ENCODE measurements at regions not wholly inside any gene's neighbourhood (a gene's known extent, or its start where the extent isn't known, plus 50 kb on each side); places are given as distances from the start of the nearest gene placed in this dataset.

GRCh38 chr11:131218542-131218941 lies 151.9 kb upstream of the NTM start:
- no peaks in the 10 kb centered on the region for H3K9me1 ChIP-seq (ENCODE audit: control insufficient read depth, insufficient read depth, low read length)
- H3K4me2 ChIP-seq (ENCODE audit: insufficient read depth, low read length) = no peak overlapping the region
- no peak overlapping the region for H3K27ac ChIP-seq (ENCODE audit: extremely low read depth, low read depth, low read length)
- no peak for ATAC-seq
- H3K36me3 ChIP-seq (ENCODE audit: control insufficient read depth, insufficient read depth, low read length) = no peaks in the 10 kb centered on the region
- no peaks in the 10 kb centered on the region for H3K4me1 ChIP-seq (replicated peaks in 1 of 2; ENCODE audit: control insufficient read depth in 2 of 2, insufficient read depth in 2 of 2, low read length in 2 of 2)
- no peaks in the 10 kb centered on the region for H4K20me1 ChIP-seq (replicated peaks; ENCODE audit: control insufficient read depth, insufficient read depth, low read length)
- no TSS peak for BruUV-seq (replicated peaks)
- no peak overlapping the region for H3K4me3 ChIP-seq
- H3K27me3 ChIP-seq (ENCODE audit: control insufficient read depth in 2 of 2, insufficient read depth in 2 of 2, low read length in 2 of 2) = no peaks in the 10 kb centered on the region
- no peak for FAIRE-seq
- CTCF ChIA-PET (ENCODE audit: low intra/inter-chr PET ratio) = no interaction called here
- no peaks in the 10 kb centered on the region for H3K79me2 ChIP-seq (ENCODE audit: control insufficient read depth, insufficient read depth, low read length)
- no peaks in the 10 kb centered on the region for H3K9me3 ChIP-seq (replicated peaks; ENCODE audit: control insufficient read depth, insufficient read depth, low read depth, low read length)
- H3K9ac ChIP-seq (ENCODE audit: insufficient read depth in 1 of 2, low read depth in 2 of 2, low read length in 2 of 2) = no peak overlapping the region
- DNase-seq (ENCODE audit: extremely low read depth in 1 of 4, low spot score in 3 of 4) = no peak
- no peak overlapping the region for H2AFZ ChIP-seq (ENCODE audit: low read depth, low read length)
- POLR2A ChIA-PET = interaction anchor here (0.5 kb wide), 1 partner anchor 1470 kb away, joined by 3 read pairs; no protein-coding TSS in a partner anchor
- in situ Hi-C loops (cut with MboI) (no loop called here), intact Hi-C loops (cut with micrococcal nuclease) (no loop called here)
- WGBS (ENCODE audit: insufficient coverage, low coverage, missing lambda C conversion rate) = 0% methylated on average over 1 of the region's 1 CpG
- TF ChIP-seq SRSF9 (IDR thresholded peaks at IDR 0.05; ENCODE audit: borderline replicate concordance, low read depth, low read length) (no peak), PCBP2 (IDR thresholded peaks at IDR 0.05; ENCODE audit: low read depth, low read length, poor library complexity, severe bottlenecking) (no peak), ZNF583 (CRISPR knock-in tag; IDR thresholded peaks at IDR 0.05) (no peak), ZNF311 (CRISPR knock-in tag; IDR thresholded peaks at IDR 0.05) (no peak), KLF6 (CRISPR knock-in tag; IDR thresholded peaks at IDR 0.05; ENCODE audit: borderline replicate concordance) (no peak), PRPF4 (IDR thresholded peaks at IDR 0.05; ENCODE audit: insufficient read depth, low read depth, low read length, poor library complexity, severe bottlenecking) (no peak), NEUROD1 (IDR thresholded peaks at IDR 0.05; ENCODE audit: borderline replicate concordance, low read depth, low read length, partially characterized antibody) (no peak), ETS2 (tag; IDR thresholded peaks at IDR 0.05; ENCODE audit: borderline replicate concordance, poor library complexity, severe bottlenecking) (no peak), EWSR1 (IDR thresholded peaks at IDR 0.05; ENCODE audit: borderline replicate concordance, low read depth, partially characterized antibody) (no peak)

Data from K562 (cell line).